Eye (tissue), 1 donor: ENCODE measurements at regions not wholly inside any gene's neighbourhood (a gene's known extent, or its start where the extent isn't known, plus 50 kb on each side); places are given as distances from the start of the nearest gene placed in this dataset.
"Not testable (repeated sequence)": the region's sequence is repeated elsewhere in the genome, so short reads cannot be mapped to it uniquely, and the experiment has no call there.

ENCODE experiments used
- DNase-seq: peaks from one replicate; pipeline ENCODE4 v3.0.0-alpha.2; 2015

GRCh38 chr11:69205743-69206612, 50.2 kb downstream of the SMIM38 start:
- peak; percentile 94 for DNase-seq

- not testable (repeated sequence) for DNase-seq
Measured at GRCh38 chr11:69206613-69206965, 50.9 kb downstream of the SMIM38 start.

DNA sequence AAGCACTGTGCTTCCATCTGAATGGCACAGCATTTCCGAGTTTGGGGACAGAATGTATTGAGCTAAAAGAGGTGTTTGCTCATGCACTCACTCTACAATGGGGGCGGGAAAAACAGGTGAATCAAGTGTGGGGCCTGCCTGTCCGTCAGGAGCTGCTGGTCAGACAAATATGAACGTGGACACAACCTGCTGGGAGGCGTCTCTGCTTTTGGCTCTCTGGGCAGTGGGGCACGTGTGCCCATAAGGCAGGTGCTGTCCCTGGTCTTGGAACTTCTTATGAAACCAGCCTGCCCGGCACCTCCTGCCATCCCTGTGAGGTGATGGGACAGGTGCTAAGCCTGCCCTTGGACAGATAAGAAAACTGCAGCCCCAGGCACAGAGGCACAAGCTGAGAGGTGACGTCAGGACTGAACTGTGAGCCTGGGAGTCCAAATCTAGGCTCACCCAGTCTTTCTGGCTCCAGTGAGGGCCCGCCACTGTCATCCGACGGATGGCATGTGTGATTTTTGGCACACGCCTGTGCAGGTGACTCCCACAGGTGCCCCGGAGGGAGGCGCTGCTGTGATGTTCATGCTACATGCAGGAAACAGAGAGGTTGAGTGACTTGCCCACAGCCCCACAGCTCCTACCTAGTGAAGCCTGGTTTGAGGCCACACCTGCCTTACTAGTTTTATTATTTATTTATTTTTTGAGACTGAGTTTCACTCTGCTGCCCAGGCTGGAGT, 51.6 kb downstream of the SMIM38 start:
- DNase-seq: no peak

- no peak for DNase-seq
Measured at GRCh38 chr11:69208190-69209037, 52.7 kb downstream of the SMIM38 start.

- DNase-seq: no peak
Measured at GRCh38 chr11:69209038-69209350, 53.3 kb downstream of the SMIM38 start.

DNA sequence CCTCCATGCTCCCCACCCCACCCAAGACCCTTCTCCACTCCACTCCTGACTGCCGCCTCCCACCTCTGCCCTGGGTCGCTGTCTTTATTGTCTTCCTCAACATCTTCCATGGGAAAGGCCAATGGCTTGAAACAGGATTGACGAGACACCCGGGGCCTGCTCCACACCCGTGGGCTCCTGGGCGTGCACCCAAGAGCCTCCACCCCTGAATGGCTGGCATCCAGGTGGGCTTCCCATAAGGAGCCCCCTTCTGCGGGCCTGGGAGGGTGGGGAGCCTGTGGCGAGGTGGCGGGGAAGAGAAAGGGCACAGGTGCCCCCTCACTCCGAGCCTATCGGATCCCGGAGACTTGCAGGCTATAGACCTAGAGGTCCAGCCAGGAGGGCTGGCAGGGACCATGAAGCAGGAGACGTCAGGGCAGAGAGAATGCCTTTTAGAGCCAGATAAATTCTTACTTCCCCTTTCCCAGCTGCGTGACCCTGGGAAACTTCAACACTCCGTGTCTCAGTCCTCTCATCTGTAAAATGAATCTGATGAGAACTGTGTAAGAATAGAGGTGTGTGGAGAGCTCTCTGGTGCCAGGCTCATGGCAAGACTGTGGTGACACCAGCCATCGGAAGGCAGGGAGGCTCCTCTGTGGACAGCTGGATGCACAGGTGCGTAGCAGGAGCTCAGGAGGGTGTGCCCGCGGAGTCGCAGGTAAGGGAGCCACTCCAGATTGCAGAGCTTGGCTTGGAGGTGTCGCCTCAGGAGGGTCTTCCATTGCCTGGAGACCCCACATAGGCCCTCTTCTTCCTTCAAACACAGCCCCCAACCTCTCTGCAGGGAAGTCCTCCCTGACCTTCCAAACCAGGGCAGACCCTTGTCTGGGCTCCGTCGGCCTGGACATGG, 53.9 kb downstream of the SMIM38 start:
- no peak for DNase-seq

DNA sequence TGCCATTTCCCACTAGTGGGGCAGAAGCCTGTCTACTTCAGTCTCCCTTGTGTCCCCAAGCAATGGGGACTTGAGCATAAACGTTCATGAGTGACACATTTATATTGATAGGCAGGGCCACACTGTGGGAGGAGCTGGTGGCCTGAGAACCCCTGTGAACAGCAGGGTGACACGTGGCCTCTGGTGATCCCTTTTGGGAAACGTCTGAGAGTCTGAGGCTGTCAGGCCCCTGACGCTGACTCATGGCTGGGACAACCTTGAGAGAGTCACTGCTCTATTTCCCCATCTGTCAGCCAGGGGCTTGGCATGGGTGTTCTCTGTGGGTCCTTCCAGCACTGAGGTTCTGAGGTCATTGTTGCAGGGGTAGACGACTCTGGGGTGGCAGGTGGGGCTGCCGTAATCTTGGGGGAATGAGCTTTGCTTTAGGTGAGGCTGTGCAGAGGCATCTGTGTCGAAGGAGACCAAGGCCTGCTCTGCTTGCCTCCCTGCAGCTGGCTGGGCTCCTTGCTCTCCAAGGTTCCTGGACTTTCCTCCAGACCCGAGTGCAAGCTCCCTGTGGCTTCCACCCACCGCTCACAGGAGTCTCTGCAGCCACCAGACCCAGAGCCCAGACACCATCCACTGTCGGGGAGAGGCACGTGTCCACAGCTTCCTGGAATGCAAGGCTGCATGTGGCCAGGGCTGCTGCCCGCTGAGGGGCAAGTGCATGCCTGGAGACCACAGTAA, 54.7 kb downstream of the SMIM38 start:
- DNase-seq: no peak

DNA sequence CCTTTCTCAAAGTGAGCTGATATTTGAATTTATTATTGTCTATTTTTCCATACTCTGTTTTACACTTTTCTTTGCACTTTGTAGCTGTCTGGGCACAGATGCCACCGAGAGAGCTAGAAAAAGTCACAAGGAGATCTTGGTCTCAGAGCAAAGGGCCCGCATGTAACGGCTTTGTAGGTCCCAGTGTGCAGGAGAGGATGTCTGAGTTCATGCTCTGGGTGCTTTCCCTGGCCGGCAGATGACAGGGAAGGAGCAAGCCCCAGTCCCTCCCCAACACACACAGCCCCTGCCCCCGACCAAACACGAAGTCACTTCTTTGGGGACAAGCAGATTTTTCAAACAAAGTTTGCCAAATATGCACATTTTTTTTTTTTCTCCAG, 55.8 kb downstream of the SMIM38 start:
- no peak for DNase-seq

- peak; percentile 86 for DNase-seq
Measured at GRCh38 chr11:69211920-69212797, 56.4 kb downstream of the SMIM38 start.

DNA sequence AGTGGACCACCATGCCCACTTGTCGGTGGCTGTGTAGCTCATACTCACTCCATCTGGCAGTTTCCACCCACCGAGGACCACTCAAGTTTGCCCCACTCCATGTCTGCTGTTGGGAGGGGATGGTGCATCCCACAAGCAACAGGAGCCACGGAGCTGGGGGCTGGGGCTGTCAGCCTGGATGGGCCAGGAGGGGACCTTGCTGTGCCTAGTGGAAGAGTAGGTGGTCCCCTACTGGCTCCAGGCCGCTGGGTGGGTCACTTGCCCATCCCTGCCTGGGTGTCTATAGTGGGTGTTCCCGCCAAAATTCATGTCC, 57.0 kb downstream of the SMIM38 start:
- DNase-seq: no peak

DNA sequence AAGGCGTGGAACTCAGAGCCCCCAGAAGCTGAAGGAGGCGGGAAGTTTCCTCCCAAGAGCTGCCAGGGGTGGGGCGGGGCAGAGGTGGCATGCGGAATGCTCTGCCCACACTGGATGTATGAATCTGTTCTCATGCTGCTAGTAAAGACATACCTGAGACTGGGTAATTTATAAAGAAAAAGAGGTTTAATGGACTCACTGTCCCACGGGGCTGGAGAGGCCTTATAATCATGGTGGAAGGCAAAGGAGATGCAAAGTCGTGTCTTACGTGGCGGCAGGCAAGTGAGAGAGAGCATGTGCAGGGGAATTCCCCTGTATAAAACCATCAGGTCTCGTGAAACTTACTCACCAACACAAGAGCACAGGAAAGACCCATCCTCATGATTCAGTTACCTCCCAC, 57.6 kb downstream of the SMIM38 start:
- no peak for DNase-seq

- no peak for DNase-seq
Measured at GRCh38 chr11:69213964-69214363, 58.2 kb downstream of the SMIM38 start.

- DNase-seq: no peak
Measured at GRCh38 chr11:69215216-69215615, 59.5 kb downstream of the SMIM38 start.

GRCh38 chr11:69215784-69216415, 60.2 kb downstream of the SMIM38 start:
- no peak for DNase-seq

DNA sequence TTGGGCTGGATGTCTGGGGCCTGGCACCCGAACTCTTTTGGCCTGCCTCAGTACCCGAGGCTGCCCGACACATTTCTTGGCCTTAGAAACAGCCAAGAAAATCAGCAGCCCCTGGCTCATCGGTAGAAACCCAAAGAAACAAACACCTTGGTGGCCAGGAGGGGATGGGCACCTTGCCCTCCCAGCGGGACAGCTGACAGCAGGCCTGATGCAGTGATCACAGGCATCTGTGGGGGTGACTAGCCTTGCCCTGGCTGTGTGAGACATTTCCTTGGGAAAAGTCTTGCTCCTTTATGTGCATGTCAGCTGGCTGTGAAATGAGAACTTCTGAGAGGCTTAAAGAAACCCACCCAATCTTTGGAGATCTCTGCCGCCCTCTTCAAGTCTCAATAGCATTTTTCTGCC, 60.9 kb downstream of the SMIM38 start:
- no peak for DNase-seq

- no peak for DNase-seq
Measured at GRCh38 chr11:69217276-69218105, 61.8 kb downstream of the SMIM38 start.

- no peak for DNase-seq
Measured at GRCh38 chr11:69218271-69218682, 62.5 kb downstream of the SMIM38 start.

DNA sequence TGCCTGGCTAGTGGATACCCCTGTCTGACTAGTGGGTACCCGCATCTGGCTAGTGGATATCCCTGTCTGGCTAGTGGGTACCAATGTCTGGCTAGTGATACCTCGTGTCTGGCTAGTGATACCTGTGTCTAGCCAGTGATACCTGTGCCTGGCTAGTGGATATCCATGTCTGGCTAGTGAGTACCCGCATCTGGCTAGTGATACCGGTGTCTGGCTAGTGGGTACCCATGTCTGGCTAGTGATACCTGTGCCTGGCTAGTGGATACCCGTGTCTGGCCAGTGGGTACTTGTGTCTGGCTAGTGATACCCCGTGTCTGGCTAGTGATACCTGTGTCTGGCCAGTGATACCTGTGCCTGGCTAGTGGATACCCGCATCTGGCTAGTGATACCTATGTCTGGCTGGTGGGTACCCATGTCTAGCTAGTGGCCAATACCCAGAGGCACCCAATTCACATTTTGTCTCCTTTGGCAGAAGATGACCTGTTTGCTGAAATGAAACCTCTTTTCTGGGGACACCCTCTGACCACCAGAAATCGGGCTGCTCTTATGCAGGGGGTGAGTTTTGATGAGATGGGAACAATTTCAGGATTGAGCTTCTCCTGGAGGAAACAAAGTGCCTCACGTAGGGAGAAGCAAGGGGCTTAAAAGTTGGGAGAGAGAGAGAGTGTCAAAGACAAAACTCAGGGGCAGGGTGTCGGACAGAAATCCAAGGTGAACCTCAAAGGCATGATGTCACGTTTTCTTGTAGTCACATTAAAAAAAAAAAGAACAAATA, 63.4 kb downstream of the SMIM38 start:
- no peak for DNase-seq

DNA sequence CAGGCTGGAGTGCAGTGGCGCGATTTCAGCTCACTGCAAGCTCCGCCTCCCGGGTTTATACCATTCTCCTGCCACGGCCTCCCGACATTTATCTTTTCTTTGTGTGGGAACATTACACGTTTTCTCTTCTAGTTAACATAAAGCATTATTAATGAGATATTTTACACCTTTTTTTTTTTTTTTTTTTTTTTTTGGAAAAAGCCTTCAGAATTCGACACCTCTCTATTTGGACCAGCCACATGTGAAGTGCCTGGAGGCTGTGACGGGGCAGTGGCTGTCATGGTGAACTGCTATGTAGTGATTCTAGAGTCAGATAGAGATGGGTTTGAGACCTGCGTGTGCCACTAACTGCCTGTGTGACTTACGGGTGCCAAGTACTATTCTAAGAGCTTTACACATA, 64.3 kb downstream of the SMIM38 start:
- DNase-seq: no peak
